ENCODE measurements at regions not wholly inside any gene's neighbourhood (a gene's known extent, or its start where the extent isn't known, plus 50 kb on each side); places are given as distances from the start of the nearest gene placed in this dataset.

DNA sequence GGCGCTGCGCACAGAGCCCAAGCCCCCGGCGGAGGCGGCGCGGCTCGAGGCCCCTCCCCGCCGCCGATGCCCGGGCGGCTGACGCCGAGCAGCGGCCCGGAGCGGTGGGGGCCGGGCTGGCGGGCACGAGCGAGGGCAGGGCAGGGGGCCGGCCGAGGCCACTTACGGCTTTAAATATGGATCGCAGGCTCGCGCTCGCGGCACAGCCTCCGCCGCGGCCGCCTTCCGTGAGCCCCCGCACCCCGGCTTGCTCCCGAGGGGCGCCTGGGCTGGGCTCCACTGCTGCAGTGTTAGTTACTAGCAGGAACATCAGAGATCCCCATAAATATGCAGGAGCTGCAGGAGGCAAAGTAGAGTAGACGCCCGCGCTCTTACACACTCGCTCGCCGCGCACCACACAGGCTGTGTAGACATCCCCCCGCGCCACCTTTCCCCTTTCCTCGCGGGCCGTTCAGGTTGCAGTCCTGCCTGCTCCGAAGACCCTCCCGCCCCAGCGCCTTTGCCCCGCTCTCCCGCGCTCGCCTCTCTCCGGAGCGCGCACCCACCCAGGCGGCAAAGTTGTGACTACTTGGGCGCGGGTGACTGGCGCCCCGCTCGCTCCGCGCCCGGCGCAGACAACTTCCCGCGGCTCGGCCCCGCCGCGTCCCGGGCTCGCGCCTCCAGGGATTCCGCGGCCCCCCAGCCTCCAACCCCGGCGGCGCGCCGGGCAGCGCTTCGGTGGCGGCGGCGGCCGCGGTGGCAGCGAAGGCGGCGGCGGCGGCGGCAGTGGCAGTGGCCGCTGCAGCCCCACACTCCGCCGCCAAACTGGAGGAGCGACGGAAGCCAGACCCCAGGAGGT lies 152.0 kb upstream of the SLC4A4 start:
- TF ChIP-seq, protein P1, sequence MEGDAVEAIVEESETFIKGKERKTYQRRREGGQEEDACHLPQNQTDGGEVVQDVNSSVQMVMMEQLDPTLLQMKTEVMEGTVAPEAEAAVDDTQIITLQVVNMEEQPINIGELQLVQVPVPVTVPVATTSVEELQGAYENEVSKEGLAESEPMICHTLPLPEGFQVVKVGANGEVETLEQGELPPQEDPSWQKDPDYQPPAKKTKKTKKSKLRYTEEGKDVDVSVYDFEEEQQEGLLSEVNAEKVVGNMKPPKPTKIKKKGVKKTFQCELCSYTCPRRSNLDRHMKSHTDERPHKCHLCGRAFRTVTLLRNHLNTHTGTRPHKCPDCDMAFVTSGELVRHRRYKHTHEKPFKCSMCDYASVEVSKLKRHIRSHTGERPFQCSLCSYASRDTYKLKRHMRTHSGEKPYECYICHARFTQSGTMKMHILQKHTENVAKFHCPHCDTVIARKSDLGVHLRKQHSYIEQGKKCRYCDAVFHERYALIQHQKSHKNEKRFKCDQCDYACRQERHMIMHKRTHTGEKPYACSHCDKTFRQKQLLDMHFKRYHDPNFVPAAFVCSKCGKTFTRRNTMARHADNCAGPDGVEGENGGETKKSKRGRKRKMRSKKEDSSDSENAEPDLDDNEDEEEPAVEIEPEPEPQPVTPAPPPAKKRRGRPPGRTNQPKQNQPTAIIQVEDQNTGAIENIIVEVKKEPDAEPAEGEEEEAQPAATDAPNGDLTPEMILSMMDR (IDR thresholded peaks at IDR 0.05), result no peak
- no peak for TF ChIP-seq ZNF671 (CRISPR knock-in tag; IDR thresholded peaks at IDR 0.05)
- TF ChIP-seq ZNF416 (CRISPR knock-in tag; IDR thresholded peaks at IDR 0.05), result no peak
- 0 out of 2 replicates have a peak, but pooled peaks have one; percentile 18 for TF ChIP-seq SP1 (CRISPR knock-in tag; conservative IDR thresholded peaks at IDR 0.05)
- no peak for TF ChIP-seq TEAD4 (CRISPR knock-in tag; IDR thresholded peaks at IDR 0.05)
- no peak for TF ChIP-seq SMAD4 (CRISPR knock-in tag; IDR thresholded peaks at IDR 0.05)
- TF ChIP-seq, protein P2, sequence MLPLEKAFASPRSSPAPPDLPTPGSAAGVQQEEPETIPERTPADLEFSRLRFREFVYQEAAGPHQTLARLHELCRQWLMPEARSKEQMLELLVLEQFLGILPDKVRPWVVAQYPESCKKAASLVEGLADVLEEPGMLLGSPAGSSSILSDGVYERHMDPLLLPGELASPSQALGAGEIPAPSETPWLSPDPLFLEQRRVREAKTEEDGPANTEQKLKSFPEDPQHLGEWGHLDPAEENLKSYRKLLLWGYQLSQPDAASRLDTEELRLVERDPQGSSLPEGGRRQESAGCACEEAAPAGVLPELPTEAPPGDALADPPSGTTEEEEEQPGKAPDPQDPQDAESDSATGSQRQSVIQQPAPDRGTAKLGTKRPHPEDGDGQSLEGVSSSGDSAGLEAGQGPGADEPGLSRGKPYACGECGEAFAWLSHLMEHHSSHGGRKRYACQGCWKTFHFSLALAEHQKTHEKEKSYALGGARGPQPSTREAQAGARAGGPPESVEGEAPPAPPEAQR (CRISPR knock-in tag; IDR thresholded peaks at IDR 0.05), result no peak
- TF ChIP-seq ZBTB43 (CRISPR knock-in tag; IDR thresholded peaks at IDR 0.05), result no peak
- peak; percentile 34; the same call in 1 of the 2 replicates for TF ChIP-seq ZNF423 (CRISPR knock-in tag; IDR thresholded peaks at IDR 0.05)
- TF ChIP-seq, protein P3, sequence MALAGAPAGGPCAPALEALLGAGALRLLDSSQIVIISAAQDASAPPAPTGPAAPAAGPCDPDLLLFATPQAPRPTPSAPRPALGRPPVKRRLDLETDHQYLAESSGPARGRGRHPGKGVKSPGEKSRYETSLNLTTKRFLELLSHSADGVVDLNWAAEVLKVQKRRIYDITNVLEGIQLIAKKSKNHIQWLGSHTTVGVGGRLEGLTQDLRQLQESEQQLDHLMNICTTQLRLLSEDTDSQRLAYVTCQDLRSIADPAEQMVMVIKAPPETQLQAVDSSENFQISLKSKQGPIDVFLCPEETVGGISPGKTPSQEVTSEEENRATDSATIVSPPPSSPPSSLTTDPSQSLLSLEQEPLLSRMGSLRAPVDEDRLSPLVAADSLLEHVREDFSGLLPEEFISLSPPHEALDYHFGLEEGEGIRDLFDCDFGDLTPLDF (CRISPR knock-in tag; IDR thresholded peaks at IDR 0.05), result no peak
- TF ChIP-seq RELA (CRISPR knock-in tag; IDR thresholded peaks at IDR 0.05; ENCODE audit: borderline replicate concordance), result no peak
